HG02970 (cell line): ENCODE measurements at regions not wholly inside any gene's neighbourhood (a gene's known extent, or its start where the extent isn't known, plus 50 kb on each side); places are given as distances from the start of the nearest gene placed in this dataset.
"Not testable (repeated sequence)": the region's sequence is repeated elsewhere in the genome, so short reads cannot be mapped to it uniquely, and the experiment has no call there.

ENCODE experiments used
- ATAC-seq: cut with Tn5 transposase; IDR thresholded peaks from one replicate; pipeline ENCODE4 v1.9.1; 2021; ENCODE audit warnings: mild to moderate bottlenecking, moderate library complexity, moderate number of reproducible peaks; ENCODE audit not compliant: unreplicated experiment, low FRiP score

DNA sequence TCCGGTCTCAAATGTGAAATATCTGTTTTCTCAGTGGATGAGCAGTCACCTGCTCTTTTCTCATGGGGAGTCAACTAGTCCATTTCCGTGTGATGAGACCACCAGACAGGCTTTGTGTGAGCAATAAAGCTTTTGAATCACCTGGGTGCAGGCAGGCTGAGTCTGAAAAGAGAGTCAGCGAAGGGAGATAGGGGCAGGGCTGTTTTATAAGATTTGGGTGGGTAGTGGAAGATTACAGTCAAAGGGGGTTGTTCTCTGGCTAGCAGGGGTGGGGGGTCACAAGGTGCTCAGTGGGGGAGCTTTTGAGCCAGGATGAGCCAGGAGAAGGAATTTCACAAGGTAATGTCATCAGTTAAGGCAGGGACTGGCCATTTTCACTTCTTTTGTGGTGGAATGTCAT lies 176.5 kb upstream of the SERPINE2 start:
- ATAC-seq, result not testable (repeated sequence)

DNA sequence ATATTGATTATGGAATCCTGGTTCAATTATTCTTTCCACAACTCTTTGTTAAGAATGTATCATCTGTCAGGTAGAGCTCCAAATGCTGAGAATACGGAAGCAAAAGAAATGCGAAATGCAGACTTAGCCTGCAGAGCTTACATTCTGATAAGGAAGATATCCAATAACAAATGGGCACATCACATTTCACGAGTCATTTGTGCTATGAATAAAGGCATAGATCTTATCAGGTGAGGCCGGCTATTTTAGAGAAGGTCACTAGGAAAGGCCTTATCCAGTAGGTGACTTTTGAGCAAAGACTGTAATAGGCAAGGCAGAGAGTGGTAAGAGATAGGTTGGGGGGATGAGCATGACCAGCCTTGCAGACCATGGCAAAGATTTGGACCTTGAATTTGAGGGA lies 174.3 kb upstream of the SERPINE2 start:
- ATAC-seq, result no peak

DNA sequence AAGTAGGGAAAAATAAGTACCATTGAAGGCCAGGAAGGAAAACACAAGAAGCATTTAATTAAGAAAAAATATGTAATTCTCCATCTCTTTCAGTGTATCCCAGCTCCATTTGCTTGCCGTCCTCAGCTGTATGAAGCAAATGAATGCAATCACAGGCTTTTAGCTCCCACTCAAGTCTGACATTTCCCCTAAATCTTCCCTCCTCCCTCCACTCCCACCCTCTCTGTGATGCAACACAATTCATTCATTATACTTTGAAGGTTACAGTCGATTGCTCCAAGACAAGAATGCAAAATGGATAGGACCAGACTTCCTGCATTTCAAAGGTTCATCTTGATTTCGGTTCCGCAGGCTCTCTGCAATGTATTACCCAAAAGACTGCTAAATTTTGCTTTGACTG lies 172.7 kb upstream of the SERPINE2 start:
- ATAC-seq, result no peak

DNA sequence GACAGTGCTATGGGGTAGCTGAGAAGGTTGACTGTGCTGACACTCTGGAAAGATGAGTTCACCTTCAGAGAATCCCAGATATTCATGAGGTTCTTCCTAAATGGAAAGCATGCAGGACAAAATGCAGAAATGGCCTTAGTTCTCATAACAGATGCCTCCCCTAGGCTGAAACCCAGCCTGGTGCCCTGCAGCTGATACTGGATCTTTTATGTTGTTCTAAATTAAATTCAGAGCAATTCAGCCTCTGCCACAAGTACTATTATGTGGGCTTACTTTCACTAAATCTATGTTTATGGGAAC lies 172.0 kb upstream of the SERPINE2 start:
- no peak for ATAC-seq

DNA sequence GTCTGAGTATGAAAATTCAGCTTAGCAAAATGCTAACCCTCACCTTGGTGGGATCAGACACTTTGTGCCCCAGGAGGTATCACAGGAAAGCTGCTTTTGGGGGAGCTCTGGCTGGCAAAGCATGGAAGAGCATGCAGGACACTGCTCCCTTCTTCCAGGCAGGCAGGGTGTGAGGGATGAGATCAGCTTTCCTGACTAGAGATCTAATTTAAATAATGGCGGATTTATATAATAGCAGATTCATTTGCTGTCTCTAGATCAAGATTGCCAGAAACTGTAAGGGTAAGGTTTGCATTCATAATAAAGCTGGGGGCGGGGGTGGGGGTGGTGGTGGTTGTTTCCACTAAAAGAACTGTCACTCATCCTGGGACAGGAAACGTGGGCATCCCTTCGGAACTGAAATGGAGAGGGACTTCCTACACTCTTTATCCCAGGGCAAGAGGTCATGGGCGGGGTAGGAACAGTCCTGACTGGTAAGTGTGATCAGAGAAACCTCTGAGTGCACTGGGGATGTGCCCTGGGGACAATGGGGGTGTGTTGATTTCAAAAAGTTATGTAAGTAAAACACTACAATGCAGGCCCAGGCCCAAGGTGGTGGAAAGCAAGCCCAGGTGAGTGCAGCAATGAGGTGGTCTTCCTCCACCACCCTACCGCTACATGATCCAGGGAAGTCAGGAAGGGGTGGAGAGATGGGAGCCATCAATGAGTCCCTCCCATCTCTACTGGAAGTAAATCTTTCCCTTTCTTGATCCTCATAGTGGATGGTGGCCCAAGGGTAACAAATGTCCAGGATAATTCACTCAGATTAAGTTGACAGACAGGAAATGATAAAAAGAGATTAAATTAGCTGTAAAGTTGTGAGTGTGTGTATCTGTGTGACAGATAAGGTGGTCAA lies 171.4 kb upstream of the SERPINE2 start:
- ATAC-seq, result no peak

DNA sequence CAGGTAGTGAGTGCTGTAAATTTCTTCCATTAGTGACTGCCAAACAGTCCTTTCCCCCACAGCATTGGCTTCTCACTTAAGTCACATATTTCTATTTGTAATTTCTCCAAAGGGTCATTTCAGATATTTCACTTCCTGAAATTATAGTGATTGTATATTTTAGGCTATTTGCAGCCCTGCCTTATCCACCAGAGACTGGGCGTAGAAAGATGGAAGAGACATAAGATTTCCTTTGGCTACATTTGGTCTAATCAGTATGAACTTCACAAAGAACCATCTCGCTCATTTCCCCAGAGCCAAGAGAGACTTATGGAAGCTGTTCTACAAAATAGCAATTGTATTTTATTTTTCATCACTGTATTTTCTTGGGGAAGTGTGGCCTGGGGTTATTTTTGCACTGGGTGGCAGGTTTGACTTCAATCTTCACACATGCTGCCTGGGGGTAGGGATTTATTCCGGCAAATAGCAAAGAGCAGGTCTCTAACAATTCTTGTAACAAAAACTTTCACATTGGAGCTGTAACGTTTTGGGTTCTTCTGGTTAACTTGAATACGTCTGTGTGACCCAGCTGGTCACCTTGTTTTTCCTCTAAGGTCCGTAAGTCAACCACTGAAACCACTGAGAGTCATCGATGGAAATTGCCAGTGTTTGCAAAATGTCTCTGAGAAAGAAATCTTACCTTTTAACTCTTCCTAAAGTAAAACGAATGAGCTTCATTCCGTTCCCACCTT lies 170.6 kb upstream of the SERPINE2 start:
- no peak for ATAC-seq

DNA sequence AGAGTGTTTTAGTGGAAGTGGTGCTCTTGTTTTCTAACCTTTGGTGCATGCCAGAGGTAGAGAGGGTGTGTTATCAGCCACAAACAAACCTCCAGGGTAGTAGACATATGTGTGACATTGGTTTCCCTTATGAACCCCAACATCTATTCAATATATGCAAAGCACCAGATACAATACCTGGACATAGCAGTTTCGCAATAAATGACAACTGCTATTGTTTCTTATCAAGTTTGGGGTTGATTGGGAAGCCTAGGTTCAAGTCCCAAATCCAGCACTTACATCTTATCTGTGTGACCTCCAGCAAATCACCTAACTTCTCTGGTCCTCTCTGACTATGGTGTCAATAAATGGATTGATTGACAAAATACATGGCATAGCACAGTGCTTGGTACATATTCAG lies 169.4 kb upstream of the SERPINE2 start:
- no peak for ATAC-seq

DNA sequence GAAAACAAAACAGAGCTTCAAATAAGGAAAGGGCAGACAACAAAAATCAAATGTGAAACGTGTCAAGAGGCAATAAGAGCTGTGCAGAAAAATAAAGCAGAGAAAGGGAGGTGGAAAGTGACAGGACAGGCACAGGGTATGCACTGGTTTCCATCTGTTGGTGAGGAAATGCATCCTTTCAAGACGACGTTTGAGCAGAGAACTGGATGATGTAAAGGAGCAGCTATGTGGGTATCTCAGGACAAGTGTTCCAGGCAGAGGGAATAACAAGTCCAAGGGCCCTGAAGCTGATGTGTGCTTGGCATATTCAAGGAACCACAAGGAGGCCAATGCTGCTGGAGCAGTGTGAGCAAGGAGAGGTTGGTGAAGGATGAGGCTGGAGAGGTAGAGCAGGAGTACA lies 168.9 kb upstream of the SERPINE2 start:
- no peak for ATAC-seq

DNA sequence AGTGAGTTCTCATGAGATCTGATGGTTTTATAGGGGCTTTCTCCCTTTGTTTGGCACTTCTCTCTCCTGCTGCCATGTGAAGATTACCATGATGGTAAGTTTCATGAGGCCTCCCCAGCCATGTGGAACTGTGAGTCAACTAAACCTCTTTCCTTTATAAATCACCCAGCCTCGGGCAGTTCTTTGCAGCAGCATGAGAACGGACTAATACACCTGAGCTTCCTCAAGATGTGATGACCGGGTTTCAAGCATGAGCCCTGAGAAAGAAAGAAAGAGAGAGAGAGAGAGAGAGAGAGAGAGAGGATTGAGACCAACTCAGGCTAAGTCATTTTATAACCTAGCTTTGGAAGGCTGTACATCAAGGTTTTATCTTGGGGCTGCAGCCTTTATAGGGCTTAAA lies 167.7 kb upstream of the SERPINE2 start:
- ATAC-seq, result no peak

DNA sequence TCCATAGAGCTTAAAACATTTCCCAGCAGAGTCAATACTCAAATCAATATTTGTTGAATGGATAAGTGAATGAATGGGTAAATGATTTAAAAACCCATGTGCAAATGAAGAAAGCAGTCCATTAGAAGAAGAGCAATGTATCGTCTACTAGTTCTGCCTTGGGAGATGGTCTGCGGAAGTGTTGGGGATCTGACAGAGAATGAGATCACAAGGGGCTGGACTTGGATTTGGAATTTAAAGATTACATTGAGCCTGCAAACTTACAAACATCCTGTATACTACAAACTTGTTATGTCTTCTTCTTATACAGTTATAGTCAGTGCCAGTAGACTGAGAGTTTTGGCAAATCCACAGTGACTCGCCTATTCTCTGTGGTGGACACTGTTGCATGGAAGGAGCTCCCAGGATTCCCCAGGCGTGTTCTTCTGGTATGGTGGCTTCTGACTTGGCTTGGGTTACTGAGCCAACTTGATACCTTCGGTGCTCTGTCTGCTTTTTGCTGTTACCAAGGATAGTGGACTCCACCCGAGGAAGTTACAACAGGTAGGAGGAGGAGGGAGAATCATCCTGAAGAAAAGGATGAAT lies 163.3 kb upstream of the SERPINE2 start:
- ATAC-seq, result no peak

DNA sequence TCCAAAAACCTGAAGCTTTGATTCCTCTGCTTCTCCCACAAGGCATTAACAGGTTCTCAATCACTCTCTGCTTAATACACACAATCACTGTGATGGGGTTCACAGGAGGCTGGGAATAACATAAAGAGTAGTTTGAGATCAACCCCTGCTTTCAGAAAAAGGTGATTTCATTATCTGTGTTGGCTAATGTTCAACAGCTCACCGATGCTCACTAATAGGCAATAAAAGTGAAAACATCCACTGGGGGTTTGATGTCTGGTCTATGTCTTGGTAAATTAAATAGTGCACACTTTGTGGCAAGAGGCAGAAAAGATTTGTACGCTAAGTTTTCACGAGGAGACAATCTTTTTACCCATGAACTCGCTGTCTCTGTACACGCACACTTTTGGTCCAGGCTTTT lies 159.3 kb upstream of the SERPINE2 start:
- ATAC-seq, result no peak

DNA sequence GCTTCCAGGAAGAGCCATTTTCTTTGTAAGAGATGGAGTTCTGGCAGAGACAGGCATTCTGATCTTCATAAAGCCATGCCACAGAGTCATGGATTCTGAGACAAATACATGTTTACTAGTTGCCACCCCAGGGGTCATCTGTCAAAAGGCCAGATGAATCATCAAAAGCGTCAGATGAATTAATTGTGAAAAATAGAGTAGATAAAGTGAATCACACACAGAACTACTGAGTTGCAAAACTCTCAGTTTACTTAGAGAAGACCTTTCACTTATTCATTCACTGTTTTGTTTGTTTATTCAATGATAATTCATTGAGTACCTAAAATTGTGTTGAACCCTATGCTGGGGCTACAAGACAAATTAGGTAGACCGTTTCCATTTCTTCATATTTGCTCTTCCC lies 157.7 kb upstream of the SERPINE2 start:
- no peak for ATAC-seq

DNA sequence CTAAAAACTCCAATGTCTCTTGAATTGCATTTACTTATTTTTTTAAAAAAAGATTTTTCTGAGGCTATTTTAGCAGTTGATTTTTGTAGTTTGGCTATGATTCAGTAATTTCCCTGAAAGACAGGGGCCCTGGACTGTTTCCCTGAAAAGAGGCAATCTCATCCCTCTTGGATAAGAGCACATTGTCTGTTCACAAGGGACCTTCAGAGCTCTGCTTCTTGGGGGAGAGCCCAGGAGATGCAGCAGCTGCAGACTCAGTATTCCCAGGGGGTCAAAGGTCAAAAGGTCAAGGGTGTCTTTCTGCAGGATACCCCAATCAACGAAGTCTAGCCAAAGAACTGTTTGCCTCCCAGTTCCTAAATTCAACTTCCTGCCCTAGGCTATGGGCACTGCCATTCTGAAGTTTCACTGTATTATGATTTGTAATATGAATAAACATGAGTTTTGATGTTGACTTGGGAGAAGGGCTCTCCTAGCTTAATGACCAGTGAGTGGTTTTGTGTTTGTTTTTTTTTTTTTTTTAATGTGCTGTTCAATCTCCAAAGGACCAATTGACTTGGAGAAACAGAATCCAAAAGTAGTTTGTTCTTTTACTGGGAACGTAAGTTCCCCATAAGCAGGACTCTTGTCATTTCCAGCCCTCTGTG lies 157.0 kb upstream of the SERPINE2 start:
- ATAC-seq, result no peak

DNA sequence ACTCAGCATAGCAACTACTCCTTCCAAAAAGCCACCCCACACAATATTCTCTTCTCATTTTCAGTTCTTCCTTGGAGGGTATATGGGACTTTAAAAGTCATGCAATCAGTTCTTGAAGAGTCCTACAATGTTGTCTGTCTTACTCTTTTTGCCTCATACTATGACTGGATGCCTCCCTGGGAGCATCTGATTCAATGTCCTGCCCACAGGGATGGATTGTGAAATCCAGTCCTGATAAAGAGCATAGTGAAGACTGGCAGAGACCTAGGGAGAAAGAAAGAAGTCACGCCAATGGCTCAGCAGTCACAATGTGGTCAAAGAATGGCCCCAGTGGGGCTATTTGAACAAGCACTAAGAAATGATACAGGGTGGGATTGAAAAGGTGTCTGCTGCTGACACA lies 155.1 kb upstream of the SERPINE2 start:
- ATAC-seq, result no peak

DNA sequence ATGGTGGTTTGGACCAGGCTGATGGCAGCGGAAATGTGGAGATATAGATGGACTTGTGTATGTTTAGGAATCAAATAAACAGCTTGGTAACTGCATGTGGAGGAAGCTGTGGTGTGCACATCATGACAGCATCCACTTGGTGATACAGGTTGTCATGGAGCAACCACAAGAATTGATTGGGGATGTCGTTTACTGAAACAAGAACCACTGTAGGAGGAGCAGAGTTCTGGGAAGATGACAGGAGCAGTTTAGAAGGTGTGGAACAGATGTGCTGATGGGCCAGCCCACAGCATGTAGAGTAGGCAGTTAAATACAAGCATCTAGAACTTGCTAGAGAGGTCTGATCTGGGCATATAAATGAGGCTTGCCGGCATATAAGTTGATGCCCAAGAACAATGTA lies 152.4 kb upstream of the SERPINE2 start:
- ATAC-seq, result no peak

DNA sequence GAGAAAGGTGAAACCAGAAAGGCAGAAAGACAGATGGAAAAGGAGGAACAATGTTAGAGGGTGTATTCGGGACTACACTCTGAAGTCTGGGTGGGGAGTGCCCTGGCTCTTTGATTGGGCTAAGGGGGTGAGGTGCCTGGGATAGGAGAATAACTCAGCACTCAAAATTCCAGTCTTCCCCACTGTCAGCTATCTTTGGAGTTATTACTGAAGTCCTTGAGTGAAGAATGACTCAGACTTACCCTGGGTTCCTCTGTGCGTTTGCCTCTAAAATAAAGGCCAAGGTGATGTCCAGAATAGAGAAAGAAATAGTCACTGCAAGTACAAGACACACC lies 151.8 kb upstream of the SERPINE2 start:
- ATAC-seq, result no peak

DNA sequence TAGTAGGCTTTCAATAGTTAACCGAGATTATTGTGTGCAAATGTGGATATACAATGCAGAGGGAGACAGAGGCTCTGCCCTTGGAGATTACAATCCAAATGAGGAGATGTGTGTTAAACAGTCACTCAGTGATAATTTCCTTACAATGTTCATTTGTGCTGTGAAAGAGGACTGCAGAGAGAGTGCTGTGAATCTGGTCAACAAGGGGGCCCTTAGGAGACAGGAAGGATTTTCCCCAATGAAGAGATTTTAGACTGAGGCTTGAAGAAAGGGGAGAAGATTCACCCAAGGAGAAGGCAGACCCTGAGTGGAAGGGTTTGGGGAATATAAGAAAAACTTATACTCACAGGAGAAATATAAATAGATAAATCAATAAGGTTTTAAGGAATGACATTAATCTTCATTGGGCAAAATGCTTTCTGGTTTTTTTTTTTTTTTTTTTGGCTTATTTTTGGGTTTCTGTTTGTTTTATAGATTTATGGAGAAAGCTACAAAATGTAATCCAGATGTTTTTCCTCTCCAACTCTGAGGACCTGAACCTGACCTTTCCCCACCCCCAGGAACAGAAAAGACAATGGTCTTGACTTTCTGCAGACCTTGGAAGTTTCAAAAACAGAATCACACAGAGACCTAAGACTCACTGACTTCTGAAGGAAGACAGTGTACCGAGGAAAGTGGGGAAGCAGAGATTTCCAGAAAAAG lies 151.3 kb upstream of the SERPINE2 start:
- no peak for ATAC-seq

DNA sequence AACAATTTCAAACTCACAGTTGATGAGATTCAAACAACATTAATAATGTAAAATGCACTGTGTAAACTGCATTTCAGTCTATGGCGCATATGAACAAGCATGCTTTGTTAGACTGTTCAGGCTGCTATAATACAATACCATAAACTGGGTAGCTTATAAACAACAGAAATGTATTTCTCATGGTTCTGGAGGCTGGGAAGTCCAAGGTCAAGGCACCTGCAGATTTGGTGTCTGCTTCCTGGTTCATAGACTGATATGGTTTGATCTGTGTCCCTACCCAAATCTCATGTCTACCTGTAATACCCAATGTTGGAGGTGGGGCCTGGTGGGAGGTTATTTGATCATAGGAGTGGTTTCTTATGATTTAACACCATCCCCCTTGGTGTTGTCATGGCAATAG lies 148.1 kb upstream of the SERPINE2 start:
- no peak for ATAC-seq

DNA sequence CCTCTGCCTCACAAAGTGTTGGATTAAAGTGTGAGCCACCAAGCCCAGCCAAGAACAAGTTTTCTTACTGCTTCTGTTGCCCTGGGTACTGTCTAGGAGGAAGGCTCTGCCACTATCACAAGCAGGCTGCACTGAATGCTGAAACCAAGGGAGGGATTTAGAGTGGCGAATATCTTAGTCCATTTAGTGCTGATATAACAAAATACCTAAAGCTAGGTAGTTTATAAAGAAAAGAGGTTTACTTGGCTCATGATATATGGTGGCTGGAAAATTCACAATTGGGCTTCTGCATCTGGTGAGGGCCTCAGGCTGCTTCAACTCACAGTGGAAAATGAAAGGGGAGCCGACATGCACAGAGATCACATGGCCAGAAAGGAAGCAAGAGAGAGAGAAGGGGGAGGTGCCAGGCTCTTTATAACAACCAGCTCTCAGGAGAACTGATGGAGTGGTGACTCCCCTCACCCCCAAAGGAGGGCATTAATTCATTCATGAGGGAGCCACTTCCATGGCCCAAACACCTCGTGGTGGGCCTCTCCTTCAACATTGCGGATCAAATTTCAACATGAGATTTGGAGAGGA lies 146.0 kb upstream of the SERPINE2 start:
- no peak for ATAC-seq

DNA sequence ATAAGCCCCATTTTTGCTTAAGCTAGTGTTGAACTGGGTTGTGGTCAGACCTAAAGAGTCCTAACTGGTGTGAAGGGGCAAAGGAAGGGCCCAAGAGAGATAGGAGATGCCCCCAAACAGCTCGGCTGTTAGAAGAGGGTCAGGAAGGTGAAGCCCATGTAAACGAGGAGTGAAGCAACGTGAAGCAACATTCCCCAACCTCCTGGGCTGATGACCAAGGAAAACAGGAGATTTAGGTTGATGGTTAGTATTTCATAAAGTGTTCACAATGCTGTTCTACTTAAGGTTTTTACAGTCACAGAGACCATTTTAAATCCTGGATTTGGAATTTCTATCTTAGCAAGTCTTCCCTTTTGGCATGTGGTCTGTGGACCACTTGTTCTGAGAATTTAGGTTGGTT lies 144.0 kb upstream of the SERPINE2 start:
- ATAC-seq, result no peak
